ENCODE measurements at regions not wholly inside any gene's neighbourhood (a gene's known extent, or its start where the extent isn't known, plus 50 kb on each side); places are given as distances from the start of the nearest gene placed in this dataset.

DNA sequence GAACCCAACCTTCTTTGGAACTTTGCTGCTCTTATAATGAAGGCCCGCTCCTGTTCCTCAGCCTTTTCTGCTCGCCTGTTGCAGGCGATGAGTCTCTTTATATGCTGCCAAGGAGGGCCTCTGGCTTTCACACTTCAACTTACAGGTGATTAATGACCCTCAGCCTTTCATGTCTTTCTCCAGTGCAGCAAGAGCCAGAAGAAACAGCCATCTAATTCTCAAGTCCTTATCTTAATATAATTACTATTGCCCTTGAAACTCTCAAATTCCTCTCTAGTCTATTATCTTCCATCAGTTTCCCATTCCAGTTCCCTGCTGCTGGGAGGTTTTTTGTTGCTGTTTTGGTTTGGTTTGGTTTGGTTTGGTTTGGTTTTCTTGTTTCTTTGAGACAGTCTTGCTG lies 121.8 kb upstream of the MED13 start:
- H3K4me3 ChIP-seq (ENCODE audit: low read depth, low read length), result no peak overlapping the region
- no peaks in the 10 kb centered on the region for H3K27me3 ChIP-seq (ENCODE audit: control insufficient read depth, insufficient read depth, low read length)
- no peaks in the 10 kb centered on the region for H3K36me3 ChIP-seq (ENCODE audit: control insufficient read depth, insufficient read depth, low read length)
- no peak for DNase-seq (ENCODE audit: low read depth)
- TF ChIP-seq, protein P1, sequence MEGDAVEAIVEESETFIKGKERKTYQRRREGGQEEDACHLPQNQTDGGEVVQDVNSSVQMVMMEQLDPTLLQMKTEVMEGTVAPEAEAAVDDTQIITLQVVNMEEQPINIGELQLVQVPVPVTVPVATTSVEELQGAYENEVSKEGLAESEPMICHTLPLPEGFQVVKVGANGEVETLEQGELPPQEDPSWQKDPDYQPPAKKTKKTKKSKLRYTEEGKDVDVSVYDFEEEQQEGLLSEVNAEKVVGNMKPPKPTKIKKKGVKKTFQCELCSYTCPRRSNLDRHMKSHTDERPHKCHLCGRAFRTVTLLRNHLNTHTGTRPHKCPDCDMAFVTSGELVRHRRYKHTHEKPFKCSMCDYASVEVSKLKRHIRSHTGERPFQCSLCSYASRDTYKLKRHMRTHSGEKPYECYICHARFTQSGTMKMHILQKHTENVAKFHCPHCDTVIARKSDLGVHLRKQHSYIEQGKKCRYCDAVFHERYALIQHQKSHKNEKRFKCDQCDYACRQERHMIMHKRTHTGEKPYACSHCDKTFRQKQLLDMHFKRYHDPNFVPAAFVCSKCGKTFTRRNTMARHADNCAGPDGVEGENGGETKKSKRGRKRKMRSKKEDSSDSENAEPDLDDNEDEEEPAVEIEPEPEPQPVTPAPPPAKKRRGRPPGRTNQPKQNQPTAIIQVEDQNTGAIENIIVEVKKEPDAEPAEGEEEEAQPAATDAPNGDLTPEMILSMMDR (IDR thresholded peaks at IDR 0.05; ENCODE audit: insufficient read depth, low read length, poor library complexity, severe bottlenecking), result no peak

DNA sequence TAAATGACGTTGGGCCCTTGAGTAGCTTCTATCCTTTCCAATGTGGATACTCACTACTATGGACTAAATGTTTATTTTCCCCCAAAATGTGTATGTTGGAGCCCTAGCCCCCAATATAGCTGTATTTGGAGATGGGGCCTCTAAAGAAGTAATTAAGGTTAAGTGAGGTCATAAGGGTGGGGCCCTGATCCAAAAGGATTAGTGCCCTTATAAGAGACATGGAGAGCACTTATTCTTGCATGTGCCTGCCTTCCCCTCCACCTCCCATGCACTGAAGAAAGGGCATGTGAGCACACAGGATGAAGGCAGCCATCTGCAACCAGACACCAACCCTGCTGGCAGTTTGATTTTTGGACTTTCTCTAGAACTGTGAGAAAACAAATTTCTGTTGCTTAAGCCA lies 115.7 kb upstream of the MED13 start:
- TF ChIP-seq, protein P1 (IDR thresholded peaks at IDR 0.05; ENCODE audit: insufficient read depth, low read length, poor library complexity, severe bottlenecking), result no peak
- no peaks in the 10 kb centered on the region for H3K36me3 ChIP-seq (ENCODE audit: control insufficient read depth, insufficient read depth, low read length)
- H3K4me3 ChIP-seq (ENCODE audit: low read depth, low read length), result no peak overlapping the region
- DNase-seq (ENCODE audit: low read depth), result no peak
- H3K27me3 ChIP-seq (ENCODE audit: control insufficient read depth, insufficient read depth, low read length), result no peaks in the 10 kb centered on the region

- Histone ChIP-seq H3K27me3 (ENCODE audit: control insufficient read depth, insufficient read depth, low read length) (no peaks in the 10 kb centered on the region), H3K36me3 (ENCODE audit: control insufficient read depth, insufficient read depth, low read length) (no peaks in the 10 kb centered on the region), H3K4me3 (ENCODE audit: low read depth, low read length) (no peak overlapping the region)
- peak; percentile 72 for DNase-seq (ENCODE audit: low read depth)
- TF ChIP-seq, protein P1 (IDR thresholded peaks at IDR 0.05; ENCODE audit: insufficient read depth, low read length, poor library complexity, severe bottlenecking), result peak; percentile 17
These were observed 114.6 kb upstream of the MED13 start for GRCh38 chr17:62179525-62180161.

GRCh38 chr17:62178579-62178978 lies 113.5 kb upstream of the MED13 start:
- H3K27me3 ChIP-seq (ENCODE audit: control insufficient read depth, insufficient read depth, low read length), result no peaks in the 10 kb centered on the region
- H3K36me3 ChIP-seq (ENCODE audit: control insufficient read depth, insufficient read depth, low read length), result no peaks in the 10 kb centered on the region
- TF ChIP-seq, protein P1 (IDR thresholded peaks at IDR 0.05; ENCODE audit: insufficient read depth, low read length, poor library complexity, severe bottlenecking), result no peak
- no peak for DNase-seq (ENCODE audit: low read depth)
- no peak overlapping the region for H3K4me3 ChIP-seq (ENCODE audit: low read depth, low read length)

DNA sequence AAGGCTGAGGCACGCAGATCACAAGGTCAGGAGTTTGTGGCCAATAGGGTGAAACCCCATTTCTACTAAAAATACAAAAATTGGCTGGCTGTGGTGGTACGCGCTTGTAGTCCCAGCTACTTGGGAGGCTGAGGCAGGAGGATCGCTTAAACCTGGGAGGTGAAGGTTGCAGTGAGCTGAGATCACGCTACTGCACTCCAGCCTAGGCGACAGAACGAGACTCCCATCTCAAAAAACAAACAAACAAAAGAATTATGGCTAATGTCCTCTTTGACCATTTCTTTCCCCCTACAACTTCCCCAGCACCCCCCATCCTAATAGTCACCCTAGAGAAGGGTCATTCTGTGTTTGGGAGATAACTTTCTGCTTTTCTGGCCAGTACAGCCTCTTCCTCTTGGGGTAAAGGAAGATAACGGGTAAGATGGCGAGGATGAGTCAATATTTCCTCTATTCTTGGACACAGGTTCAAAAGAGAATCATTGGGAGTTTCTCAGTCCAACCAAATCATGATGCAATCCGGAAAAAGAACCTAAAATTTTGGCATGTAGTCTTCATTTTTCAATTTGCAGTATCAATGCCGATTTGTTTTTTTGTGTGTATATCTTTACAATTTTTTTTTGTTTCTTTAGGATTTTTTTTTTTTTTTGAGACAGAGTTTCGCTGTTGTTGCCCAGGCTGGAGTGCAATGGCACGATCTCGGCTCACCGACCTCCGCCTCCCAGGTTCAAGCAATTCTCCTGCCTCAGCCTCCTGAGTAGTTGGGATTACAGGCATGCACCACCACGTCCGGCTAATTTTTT lies 107.6 kb upstream of the MED13 start:
- TF ChIP-seq, protein P1 (IDR thresholded peaks at IDR 0.05; ENCODE audit: insufficient read depth, low read length, poor library complexity, severe bottlenecking), result no peak
- DNase-seq (ENCODE audit: low read depth), result no peak
- no peaks in the 10 kb centered on the region for H3K27me3 ChIP-seq (ENCODE audit: control insufficient read depth, insufficient read depth, low read length)
- no peaks in the 10 kb centered on the region for H3K36me3 ChIP-seq (ENCODE audit: control insufficient read depth, insufficient read depth, low read length)
- no peak overlapping the region for H3K4me3 ChIP-seq (ENCODE audit: low read depth, low read length)

Data from kidney epithelial cell (primary cell).